GM23248 (cell line): ENCODE measurements at regions not wholly inside any gene's neighbourhood (a gene's known extent, or its start where the extent isn't known, plus 50 kb on each side); places are given as distances from the start of the nearest gene placed in this dataset.

Experiments used
- EZH2 ChIP-seq: fragments of 200-600 bp; sonication (generic); IDR thresholded peaks from 2 replicates; pipeline ENCODE4 v1.6.1; 2018; ENCODE audit warnings: antibody characterized with exemption, mild to moderate bottlenecking; ENCODE audit not compliant: insufficient read depth, poor library complexity, severe bottlenecking
- EZH2phosphoT487 ChIP-seq: fragments of 200-600 bp; sonication (generic); IDR thresholded peaks from 2 replicates; pipeline ENCODE4 v1.6.1; 2018; ENCODE audit warnings: antibody characterized with exemption, moderate library complexity, mild to moderate bottlenecking, low read depth; ENCODE audit not compliant: insufficient read depth

GRCh38 chr2:192887337-192887736 lies 692.6 kb upstream of the TMEFF2 start:
- no peak for TF ChIP-seq EZH2
- no peak for TF ChIP-seq EZH2phosphoT487
